Right lung (tissue), 2 donors: ENCODE measurements at regions not wholly inside any gene's neighbourhood (a gene's known extent, or its start where the extent isn't known, plus 50 kb on each side); places are given as distances from the start of the nearest gene placed in this dataset.
"Not testable (repeated sequence)": the region's sequence is repeated elsewhere in the genome, so short reads cannot be mapped to it uniquely, and the experiment has no call there.

Source experiments
- DNase-seq, 2 donors: peaks; one replicate each; pipeline ENCODE4 v3.0.0-alpha.2; 2013

GRCh38 chr6:67068781-67069180 lies 1361.8 kb upstream of the EYS start:
- DNase-seq: no peak

- no peak for DNase-seq
Observed at GRCh38 chr6:67064323-67064722, 1357.3 kb upstream of the EYS start.

GRCh38 chr6:67047996-67048395 lies 1341.0 kb upstream of the EYS start:
- no peak for DNase-seq

- no peak for DNase-seq
Observed at GRCh38 chr6:67045076-67045475, 1338.0 kb upstream of the EYS start.

GRCh38 chr6:67031451-67031850 lies 1324.4 kb upstream of the EYS start:
- no peak for DNase-seq

GRCh38 chr6:67030861-67031260 lies 1323.8 kb upstream of the EYS start:
- DNase-seq: no peak

GRCh38 chr6:67016921-67017460 lies 1310.0 kb upstream of the EYS start:
- no peak for DNase-seq

GRCh38 chr6:67011441-67011840 lies 1304.4 kb upstream of the EYS start:
- DNase-seq: peak; percentile 2 to 3

GRCh38 chr6:67009818-67010217 lies 1302.8 kb upstream of the EYS start:
- no peak for DNase-seq

GRCh38 chr6:67003844-67004243 lies 1296.8 kb upstream of the EYS start:
- no peak for DNase-seq

- no peak for DNase-seq
Observed at GRCh38 chr6:67000121-67000520, 1293.1 kb upstream of the EYS start.

- DNase-seq: not testable (repeated sequence)
Observed at GRCh38 chr6:66997579-66997978, 1290.6 kb upstream of the EYS start.

- DNase-seq: no peak
Observed at GRCh38 chr6:66995669-66996068, 1288.6 kb upstream of the EYS start.

GRCh38 chr6:66993708-66994107 lies 1286.7 kb upstream of the EYS start:
- not testable (repeated sequence) for DNase-seq

- no peak for DNase-seq
Observed at GRCh38 chr6:66993272-66993671, 1286.2 kb upstream of the EYS start.

GRCh38 chr6:66992660-66993059 lies 1285.6 kb upstream of the EYS start:
- DNase-seq: no peak

GRCh38 chr6:66986940-66987339 lies 1279.9 kb upstream of the EYS start:
- DNase-seq: no peak

GRCh38 chr6:66985816-66986215 lies 1278.8 kb upstream of the EYS start:
- no peak for DNase-seq

- DNase-seq: no peak
Observed at GRCh38 chr6:66970373-66970772, 1263.3 kb upstream of the EYS start.

GRCh38 chr6:66965227-66965626 lies 1258.2 kb upstream of the EYS start:
- no peak for DNase-seq

GRCh38 chr6:66964216-66964615 lies 1257.2 kb upstream of the EYS start:
- DNase-seq: no peak

GRCh38 chr6:66962082-66962481 lies 1255.1 kb upstream of the EYS start:
- DNase-seq: no peak

GRCh38 chr6:66961191-66961590 lies 1254.2 kb upstream of the EYS start:
- DNase-seq: no peak

- DNase-seq: no peak
Observed at GRCh38 chr6:66949191-66949661, 1242.2 kb upstream of the EYS start.

GRCh38 chr6:66948106-66948505 lies 1241.1 kb upstream of the EYS start:
- no peak for DNase-seq
